Fibroblast of the conjunctiva (primary cell): ENCODE measurements at regions not wholly inside any gene's neighbourhood (a gene's known extent, or its start where the extent isn't known, plus 50 kb on each side); places are given as distances from the start of the nearest gene placed in this dataset.

ENCODE experiments used
- DNase-seq: peaks from one replicate; pipeline ENCODE4 v3.0.0-alpha.2; 2010; ENCODE audit warnings: low read depth

DNA sequence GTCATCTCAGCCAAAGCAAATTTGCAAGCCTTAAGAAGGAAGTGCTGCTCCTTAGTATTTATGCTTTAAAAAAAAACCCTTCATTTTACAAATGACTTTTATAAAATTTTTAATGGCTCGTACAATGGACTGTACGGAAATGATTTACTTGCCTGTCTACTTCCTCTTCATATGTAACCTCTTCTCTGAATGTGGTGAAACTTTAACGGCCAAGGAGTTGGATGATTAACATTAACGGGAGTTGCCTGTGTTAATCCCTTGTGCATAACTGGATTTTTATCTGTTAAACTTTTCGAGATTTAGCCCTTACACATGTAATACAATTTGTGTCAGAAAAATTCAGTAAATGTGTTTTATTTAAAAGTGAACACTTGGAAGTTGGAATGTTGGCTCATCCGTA lies 429.4 kb downstream of the TBC1D4 start:
- DNase-seq, result no peak

DNA sequence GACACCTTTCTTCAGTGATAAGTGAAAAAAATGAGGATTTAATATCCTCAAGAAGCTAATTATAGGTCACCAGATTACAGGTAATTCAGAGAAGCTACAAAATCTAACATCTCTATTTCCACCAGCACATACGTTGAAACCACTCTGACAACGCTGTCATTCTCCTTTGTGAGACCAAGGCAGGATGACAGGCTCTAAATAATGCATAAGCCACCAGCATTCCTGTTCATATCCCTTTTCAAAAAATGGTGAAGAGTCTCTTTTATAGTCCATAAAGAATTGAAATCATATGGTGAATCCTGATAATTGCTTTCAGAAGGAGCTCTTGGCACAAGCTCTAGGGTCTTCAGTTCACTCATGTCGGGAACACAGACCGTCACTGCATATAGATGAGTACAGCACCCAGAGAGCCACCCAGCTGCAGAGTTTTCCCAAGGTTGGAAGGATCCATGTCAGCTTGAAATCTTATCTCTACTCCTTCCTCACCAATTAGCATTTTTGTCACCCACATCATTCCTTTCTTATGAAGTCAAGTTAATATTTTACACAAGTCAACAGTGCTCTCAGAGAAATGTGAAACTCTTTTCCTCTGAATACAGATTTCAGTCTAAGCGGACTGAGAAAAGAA lies 431.4 kb downstream of the TBC1D4 start:
- DNase-seq, result peak; percentile 26

DNA sequence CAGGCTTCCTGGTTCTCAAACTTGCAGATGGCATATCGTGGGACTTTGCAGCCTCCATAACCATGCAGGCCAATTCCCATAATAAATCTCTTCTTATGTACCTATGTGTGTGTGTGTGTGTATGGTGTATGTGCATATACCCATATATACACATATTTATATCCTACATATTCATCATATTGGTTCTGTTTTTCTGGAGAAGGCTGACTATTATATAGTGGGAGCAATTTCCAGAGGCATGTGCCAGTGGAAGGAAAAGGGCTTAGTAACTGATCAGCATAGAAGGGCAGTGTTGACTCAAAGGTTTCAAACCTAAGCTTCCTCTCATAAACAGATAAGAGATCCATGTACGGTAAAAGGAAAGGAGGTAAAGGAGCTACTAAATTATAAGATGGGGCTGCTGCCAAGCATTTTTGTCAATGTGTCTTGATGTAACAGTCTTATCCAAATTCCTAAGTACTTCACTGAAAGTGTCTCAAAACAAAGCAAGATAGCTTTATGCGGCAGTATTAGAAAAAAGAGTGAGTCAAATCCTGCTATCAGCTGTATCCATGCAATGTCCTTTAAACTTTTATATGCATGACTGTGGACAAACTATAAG lies 432.1 kb downstream of the TBC1D4 start:
- no peak for DNase-seq

DNA sequence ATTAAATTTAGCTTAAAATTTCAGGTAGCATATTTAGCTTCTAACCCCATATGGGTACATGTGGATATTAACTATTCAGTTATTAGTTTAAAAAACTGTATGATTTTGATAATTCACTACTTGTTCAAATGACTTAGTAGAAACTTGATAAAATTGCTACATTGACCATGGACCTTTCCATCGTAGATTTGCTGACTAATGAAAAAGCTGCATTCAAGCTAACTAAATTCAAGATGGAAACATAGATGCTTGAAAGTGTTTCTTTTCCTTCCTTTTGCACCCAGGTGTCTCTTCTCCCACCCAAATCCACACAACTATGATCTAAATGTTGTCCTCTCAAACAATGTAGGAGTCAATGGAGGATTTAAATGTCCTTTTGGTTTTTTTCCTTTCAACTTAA lies 439.2 kb downstream of the TBC1D4 start:
- no peak for DNase-seq

DNA sequence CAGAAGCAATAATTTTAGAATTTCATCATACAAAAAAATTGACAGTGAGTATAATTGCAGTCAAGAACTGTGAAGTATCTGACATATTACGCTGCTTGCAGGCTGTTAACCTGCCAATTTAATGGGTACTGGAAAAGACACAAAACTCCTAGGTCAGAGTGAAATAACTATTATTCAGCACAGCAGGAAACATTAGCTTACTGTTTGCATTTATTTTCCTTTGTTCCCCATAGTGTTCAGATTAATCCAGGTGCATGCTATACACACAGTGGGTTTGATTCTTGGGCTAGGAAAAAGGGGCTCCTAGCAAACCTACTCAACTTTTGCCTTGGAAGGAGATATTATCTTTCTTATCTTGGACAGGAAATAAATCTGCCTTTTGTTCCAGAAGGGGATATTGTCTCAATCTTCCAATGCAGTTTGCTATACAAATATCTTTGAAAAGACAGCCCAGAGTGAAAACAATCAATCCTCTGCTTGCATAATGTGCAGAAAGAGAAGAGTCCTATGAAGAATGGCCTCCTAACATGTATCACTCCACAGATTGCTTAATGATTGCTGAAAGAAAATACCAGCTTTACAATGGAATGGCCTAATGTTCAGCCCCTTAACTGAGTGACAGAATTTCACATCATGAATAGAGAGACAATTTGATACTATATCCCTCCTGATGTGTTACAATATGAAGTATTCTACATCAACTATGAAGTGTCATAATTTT lies 443.4 kb downstream of the TBC1D4 start:
- no peak for DNase-seq

DNA sequence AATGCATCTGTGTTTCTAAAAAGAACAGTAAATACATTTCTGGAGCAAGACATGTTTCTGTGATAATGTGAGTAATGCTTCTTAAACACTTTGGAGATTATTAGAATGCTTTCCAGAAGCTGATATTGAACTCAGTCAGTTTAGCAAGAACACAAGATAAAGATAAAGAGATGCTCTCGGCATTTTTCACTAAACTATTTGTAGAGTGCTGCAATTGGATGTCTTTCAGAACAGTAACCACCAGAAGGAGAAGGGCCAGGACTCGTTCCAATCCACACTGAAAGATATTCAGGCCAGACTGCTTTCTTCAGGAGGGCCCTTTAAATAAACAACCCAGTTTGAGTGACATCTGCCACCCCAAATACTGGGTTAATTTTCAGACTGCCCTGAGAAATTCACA lies 456.0 kb downstream of the TBC1D4 start:
- no peak for DNase-seq

DNA sequence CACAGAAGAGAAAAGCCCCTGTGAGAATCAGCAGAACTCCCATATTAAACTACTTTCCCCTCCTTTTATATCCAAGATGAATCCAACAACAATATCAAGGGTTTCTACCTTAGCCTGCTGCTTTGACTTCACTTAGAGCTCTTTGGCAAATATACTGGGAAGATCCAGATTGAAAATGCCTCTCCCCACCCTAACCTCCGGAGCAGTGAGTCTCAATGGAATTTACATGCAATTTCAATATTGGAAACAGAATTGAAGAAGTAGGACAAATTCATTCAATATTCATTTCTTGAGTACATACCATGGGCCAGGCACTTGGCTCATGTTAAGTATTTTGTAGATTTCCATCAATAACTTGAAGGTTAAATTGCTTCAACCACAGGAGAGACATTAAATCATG lies 457.4 kb downstream of the TBC1D4 start:
- DNase-seq, result no peak

DNA sequence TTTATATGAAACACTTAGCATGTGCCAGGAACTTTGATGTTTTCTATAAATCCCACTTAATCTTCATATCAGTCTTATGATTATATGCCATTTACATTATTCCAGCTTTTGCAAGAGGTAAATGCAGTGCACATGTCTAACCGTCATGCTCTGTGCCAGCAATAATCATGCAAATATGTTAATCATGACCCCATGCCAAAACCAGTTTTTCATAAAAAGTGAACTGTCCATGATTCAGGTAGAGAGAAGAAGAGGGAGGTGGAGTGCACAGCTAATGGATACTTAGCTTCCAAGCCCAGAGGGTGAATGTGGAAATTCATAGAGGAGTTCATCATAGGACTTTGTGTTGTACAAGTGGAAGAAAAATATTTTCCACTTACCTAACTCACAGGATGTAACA lies 458.4 kb downstream of the TBC1D4 start:
- no peak for DNase-seq

DNA sequence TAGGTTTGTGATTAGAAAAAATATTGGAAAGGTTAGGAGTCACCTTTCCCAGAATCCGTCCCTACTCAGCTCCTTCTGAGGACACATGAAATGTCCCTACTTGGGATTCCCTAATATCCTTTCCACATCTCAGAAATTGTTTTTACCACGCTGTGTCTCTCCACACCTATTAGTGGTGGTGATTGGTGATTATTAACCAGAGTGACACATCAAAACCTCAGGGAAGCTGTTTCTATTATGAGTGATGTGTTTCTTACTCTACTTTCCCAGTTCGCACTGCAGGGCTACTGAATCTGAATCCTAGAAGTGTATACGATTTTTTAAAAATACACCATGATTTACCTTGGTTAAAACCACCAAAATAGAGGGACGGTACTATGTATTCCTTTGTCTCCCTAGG lies 460.8 kb downstream of the TBC1D4 start:
- DNase-seq, result no peak

DNA sequence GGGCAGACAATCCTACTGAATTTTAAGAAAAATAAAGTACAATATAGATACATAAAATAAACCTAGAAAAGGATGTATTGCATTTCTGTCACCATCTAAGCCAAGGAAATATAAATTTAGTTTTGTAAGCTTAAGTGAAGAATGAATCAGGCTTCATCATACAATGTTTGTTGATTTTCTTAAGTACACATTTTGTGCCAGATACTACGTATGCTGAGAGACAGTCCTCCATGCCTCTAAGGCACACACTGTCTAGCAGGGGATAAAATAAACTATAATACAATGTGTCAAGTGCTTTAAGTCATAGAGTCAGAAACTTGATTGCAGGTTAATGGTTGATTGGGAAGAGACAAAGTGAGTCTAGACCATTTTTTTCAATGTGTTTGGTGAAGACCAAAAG lies 465.7 kb downstream of the TBC1D4 start:
- DNase-seq, result no peak

DNA sequence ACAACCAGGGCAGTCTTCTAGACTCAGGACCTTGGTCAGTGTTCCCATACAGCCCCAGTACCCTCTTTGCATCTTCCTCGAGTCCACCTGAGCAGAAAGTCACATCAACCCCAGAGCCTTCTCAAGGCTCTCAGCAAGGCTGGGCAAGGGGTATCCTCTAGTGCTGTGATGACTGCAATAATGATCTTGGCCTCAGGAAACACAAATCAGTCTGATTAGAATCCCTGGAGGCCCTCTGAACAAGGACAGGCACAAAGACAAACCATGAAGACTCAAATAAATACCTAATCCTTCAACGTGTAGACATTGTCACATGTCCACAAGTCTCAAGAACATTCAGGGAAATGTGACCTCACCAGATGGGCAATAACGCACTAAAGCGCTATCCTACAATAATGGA lies 468.2 kb downstream of the TBC1D4 start:
- DNase-seq, result no peak

DNA sequence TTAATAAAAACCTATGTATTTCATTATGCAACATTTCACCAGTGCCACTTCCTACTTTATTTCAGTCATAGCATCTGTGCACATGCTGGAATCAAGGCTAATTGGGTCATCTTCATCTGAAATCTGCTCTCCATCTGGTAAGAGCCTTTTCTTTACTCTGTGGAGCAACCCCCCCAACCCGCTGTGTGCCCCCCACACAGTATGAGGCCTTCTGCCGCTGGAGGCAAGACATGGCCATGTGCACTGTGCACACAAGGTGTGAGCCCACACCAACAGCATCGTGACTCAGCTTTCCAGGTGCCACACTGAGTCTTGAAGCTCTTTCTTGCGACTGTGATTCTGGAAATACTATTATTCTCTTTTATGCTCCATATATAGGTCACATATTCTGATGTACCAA lies 471.0 kb downstream of the TBC1D4 start:
- no peak for DNase-seq

DNA sequence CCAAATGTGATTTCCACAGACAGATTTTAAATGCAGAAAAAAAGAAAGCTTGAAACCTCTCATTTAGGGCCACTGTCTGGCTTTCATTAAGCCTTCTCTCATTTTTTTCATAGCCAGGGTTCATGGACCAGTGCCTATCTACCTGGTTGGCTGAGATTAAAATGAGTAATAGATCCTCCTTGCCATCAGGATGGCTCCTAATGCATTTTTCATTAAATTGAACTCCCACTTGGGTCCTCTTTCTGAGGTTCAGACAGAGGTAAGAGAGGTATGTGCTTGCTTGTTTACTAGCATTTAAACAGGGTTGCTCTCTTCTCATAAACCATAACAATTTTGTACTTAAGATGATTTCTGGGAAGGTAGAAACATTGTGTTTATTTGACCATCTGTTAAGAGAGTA lies 473.0 kb downstream of the TBC1D4 start:
- DNase-seq, result no peak

DNA sequence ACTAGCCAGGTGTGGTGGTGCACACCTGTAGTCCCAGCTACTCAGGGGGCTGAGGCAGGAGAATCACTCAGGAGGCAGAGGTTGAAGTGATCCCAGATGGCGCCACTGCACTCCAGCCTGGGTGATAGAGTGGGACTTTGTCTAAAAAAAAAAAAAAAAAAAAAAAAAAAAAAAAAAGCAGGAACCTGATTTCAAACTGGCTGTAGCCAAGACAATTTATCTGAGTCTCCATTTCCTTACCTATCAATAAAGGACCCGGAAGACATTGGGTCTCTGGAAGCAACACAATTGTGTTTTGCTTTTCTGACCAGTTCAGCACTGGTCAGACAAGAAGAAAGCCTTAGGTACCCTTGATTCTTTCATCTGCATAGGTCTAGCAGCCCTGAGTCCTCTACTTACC lies 491.0 kb downstream of the TBC1D4 start:
- no peak for DNase-seq

DNA sequence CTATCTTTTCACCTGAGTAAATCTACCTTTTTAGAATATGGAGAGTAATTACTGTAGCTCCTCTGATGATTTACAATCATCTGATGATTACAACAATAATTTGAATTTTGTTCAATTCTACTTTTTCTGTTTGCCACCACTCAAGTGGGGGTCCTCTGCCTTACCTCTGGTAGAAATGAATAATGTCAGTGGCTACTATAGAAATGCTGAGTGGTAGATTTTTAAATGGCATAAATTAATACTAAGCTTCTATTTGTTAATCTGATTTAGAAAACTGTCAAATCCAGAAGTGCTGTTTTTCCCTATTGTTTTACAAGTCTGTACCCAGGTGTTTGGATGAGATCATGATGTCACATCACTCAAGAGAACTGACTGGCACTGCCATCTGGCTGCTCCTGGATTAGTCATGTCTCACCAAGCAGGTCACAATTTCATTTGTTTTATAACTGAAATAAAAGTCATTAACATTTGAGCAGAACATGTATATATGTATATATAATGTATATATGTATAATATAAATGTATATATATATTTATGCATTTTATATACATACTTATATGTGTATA lies 494.8 kb downstream of the TBC1D4 start:
- no peak for DNase-seq

DNA sequence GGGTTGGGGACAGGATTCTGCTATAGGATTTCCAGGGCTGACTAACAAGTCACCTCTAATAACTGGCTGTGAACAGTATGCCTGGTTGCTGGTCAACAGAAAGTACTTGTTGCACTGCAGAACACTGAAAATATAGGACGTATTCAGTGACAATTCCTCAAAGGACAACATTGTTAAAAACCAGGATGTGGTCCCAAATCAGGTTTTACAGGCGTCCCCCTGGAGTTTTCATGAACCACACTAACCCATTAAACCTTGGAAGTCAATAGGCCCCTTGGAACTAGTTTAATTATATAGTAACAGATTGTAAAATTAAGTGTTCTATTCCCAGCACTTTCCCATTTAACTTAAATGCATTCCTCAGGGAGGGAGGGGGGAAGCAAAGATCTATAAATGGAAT lies 495.4 kb downstream of the TBC1D4 start:
- no peak for DNase-seq

DNA sequence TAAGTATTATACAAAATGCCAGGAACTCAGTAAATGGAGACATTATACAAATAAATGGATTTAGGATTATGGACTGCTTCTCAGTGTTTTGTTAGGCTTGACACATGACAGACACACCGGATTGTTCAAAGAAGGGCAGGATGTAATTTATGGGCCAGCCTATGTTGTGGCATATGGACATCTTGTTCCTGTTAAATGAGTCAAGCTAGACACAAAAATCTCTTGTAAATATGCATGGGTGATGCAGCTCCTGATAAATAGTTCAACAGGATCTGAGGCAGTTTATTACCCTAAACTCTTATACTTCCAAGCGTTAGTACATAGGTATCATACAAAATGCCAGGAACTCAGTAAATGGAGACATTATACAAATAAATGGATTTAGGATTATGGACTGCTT lies 502.3 kb downstream of the TBC1D4 start:
- no peak for DNase-seq

DNA sequence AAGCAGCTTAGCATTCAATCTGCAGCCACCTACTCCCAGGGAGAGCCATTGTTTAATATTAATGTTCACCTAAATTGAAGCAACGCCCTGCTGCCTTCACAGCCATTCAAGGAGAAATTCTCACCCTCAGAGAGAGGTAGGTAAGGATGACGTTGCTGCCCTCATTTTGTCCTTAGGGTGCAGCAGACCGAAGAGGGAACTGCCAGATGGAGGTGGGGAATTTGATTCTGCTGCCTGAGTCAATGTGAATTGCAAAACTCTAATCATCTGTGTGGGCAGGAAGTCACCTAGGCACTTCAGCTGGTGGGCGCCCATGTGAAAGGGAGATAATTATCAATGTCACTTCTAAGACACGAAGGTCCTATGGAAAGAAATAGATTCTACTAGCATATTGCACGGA lies 503.4 kb downstream of the TBC1D4 start:
- no peak for DNase-seq

DNA sequence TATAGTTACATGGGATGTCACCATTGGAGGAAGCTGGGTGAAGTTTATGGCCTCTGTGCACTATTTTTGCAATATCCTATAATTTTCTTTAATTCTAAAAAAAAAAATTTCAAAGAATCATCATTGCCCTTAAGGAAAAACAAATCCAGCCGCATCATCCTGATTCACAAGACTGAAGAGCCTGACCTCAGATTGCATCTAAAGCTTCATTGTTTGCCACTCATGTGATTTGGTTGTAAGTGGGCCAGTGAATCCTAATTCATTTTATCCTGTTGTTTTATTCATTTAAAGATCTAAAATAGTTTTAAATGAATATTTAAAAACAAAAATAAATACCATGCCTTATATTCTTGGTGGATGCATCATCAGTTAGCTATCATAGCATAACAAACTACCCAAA lies 504.5 kb downstream of the TBC1D4 start:
- no peak for DNase-seq

DNA sequence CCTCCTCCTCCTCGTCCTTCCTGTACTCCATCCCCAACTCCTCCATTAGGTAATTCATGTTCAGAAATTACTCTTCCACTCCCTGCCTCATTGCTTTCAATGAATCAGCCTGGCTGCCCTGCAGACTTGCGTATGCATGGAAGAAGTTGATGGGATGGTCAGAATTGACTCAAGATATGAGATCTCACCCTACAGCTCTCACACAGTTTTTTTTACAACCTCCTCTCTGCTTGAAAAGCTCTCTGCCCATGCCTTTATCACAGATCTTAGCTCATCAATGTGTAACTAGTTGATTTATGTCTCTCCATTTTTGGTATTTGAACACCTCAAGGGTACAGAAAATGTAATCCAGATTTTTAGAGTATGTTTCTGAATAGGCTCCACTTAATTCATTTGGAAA lies 506.9 kb downstream of the TBC1D4 start:
- DNase-seq, result no peak

DNA sequence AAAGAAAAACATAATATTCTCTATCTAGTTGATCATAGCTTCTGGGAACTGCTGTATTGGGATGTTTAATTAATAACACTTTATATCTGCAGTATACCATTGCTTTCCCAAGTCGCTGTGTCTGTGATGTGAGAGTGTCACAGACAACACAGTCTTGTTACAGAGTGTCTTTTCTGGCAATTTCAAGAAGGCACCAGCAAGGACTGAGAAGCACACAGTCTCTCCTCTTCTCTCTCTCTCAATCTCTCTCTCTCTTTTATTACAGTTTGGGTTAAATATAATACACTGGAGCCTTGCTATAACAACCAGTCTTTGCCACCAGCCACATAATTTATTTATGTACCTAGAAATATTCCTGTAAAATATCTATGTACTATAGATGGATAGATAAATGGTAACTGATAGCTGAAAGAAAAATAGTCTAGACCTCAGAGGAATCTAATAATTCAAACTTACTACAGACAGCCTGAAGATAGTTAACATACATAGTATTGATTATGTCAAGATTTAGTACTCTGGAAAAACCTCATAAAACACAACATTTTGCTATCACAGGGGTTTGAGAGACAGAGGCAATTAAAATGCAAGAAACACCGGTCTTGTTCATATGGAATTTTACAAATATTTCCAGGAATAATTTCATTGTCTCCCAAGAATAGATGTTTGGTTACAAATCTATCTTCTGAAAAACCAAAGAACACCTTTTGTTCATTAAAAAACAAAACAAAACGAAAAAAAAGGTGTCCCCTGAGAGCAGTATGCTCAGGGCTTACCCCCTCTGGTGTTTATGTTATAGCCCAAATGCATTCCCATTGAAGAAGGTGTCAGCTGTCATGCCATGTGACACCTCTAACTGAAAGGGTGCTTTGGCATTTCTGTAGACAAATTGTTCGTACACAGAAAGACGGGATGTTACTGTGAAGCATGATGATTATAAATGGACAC lies 507.8 kb downstream of the TBC1D4 start:
- no peak for DNase-seq

DNA sequence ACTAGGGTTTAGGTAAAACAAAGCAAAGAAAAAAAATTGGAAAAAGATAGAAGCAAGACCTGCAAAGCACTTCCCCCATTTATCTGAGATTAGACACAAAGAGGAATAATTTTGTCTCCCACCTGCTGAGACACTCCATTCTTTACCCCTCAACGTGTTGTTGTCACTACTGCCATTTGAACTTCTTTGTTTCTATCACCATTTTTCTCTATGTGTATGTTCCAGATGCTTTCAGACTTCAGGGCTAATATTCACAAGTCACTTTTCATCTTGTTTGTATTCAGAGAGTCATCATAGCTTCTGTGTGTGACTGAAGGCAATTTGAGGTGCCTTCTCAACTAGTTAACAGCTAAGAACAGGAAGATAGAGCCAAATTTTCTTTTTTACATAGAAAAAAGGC lies 512.5 kb downstream of the TBC1D4 start:
- DNase-seq, result no peak
